Liver (tissue), 7 donors: ENCODE measurements at regions not wholly inside any gene's neighbourhood (a gene's known extent, or its start where the extent isn't known, plus 50 kb on each side); places are given as distances from the start of the nearest gene placed in this dataset.

ENCODE experiments used
- DNase-seq: peaks from one replicate; pipeline ENCODE4 v3.0.0-alpha.2; 2017; ENCODE audit warnings: low spot score
- H3K27ac ChIP-seq, 2 donors: one replicate each; pipeline ENCODE4 v1.7.0; 2013; ENCODE audit warnings: inconsistent platforms in 2 of 2, low read length in 2 of 2, control low read depth in 1 of 2, low read depth in 1 of 2, mild to moderate bottlenecking in 1 of 2
- H3K27me3 ChIP-seq, 4 donors: one replicate each; pipeline versions ENCODE4 v1.6.1 to v1.7.0; 2013; ENCODE audit warnings: low read length in 3 of 4, inconsistent platforms in 1 of 4, mild to moderate bottlenecking in 1 of 4, moderate library complexity in 1 of 4; ENCODE audit not compliant: control insufficient read depth in 4 of 4, insufficient read depth in 4 of 4
- H3K36me3 ChIP-seq, 4 donors: one replicate each; pipeline versions ENCODE4 v1.6.1 to v1.7.0; 2013; ENCODE audit warnings: low read length in 3 of 4, mild to moderate bottlenecking in 3 of 4, low read depth in 1 of 4, moderate library complexity in 1 of 4; ENCODE audit not compliant: control insufficient read depth in 4 of 4, insufficient read depth in 3 of 4
- H3K4me1 ChIP-seq, 4 donors: one replicate each; pipeline versions ENCODE4 v1.6.1 to v1.7.0; 2013; ENCODE audit warnings: low read length in 3 of 4, mild to moderate bottlenecking in 3 of 4, moderate library complexity in 1 of 4; ENCODE audit not compliant: control insufficient read depth in 4 of 4, insufficient read depth in 4 of 4
- H3K4me3 ChIP-seq, 3 donors: one replicate each; pipeline versions ENCODE4 v1.6.1 to v1.7.0; 2013; ENCODE audit warnings: low read length in 3 of 3, control low read depth in 1 of 3, low read depth in 1 of 3, mild to moderate bottlenecking in 1 of 3
- H3K9ac ChIP-seq, 2 donors: one replicate each; pipeline ENCODE4 v1.7.0; 2013; ENCODE audit warnings: low read length in 2 of 2, mild to moderate bottlenecking in 2 of 2, moderate library complexity in 2 of 2, control low read depth in 1 of 2, low read depth in 1 of 2
- H3K9me3 ChIP-seq, 4 donors: one replicate each; pipeline versions ENCODE4 v1.6.1 to v1.7.0; 2013; ENCODE audit warnings: low read length in 3 of 4; ENCODE audit not compliant: control insufficient read depth in 4 of 4
- CTCF ChIP-seq: fragments of 150-350 bp; IDR thresholded peaks from 2 replicates; pipeline ENCODE4 v1.5.1; 2017; ENCODE audit warnings: improper control_type of control experiment, low read depth, low read length; ENCODE audit not compliant: missing input control
- EGR1 ChIP-seq, 2 donors: IDR thresholded peaks; 2 replicates each; pipeline ENCODE4 v1.6.1; 2016 to 2018; ENCODE audit warnings: antibody characterized with exemption in 2 of 2, low read depth in 2 of 2
- FOXA1 ChIP-seq: IDR thresholded peaks from 2 replicates; pipeline ENCODE4 v1.6.1; 2016; ENCODE audit warnings: antibody characterized with exemption
- FOXA2 ChIP-seq: IDR thresholded peaks from 2 replicates; pipeline ENCODE4 v1.6.1; 2016; ENCODE audit warnings: antibody characterized with exemption
- GABPA ChIP-seq, 2 donors: IDR thresholded peaks in 1 of 2; conservative IDR thresholded peaks in 1 of 2; 2 replicates each; pipeline ENCODE4 v1.6.1; 2016; ENCODE audit warnings: antibody characterized with exemption in 2 of 2, mild to moderate bottlenecking in 1 of 2, moderate library complexity in 1 of 2
- HNF4A ChIP-seq, 2 donors: conservative IDR thresholded peaks; 2 replicates each; pipeline ENCODE4 v1.6.1; 2016; ENCODE audit warnings: antibody characterized with exemption in 2 of 2, mild to moderate bottlenecking in 2 of 2
- HNF4G ChIP-seq: IDR thresholded peaks from 2 replicates; pipeline ENCODE4 v1.6.1; 2016; ENCODE audit warnings: antibody characterized with exemption
- JUND ChIP-seq, 2 donors: IDR thresholded peaks; 2 replicates each; pipeline ENCODE4 v1.6.1; 2016; ENCODE audit warnings: antibody characterized with exemption in 2 of 2
- MAX ChIP-seq: IDR thresholded peaks from 2 replicates; pipeline ENCODE4 v1.6.1; 2016; ENCODE audit warnings: antibody characterized with exemption
- NR2F2 ChIP-seq: IDR thresholded peaks from 2 replicates; pipeline ENCODE4 v1.6.1; 2016; ENCODE audit warnings: antibody characterized with exemption
- RAD21 ChIP-seq, 2 donors: IDR thresholded peaks; 2 replicates each; pipeline ENCODE4 v1.6.1; 2016; ENCODE audit warnings: antibody characterized with exemption in 2 of 2, mild to moderate bottlenecking in 2 of 2
- RXRA ChIP-seq, 2 donors: IDR thresholded peaks; 2 replicates each; pipeline ENCODE4 v1.6.1; 2017 to 2018; ENCODE audit warnings: antibody characterized with exemption in 2 of 2, mild to moderate bottlenecking in 1 of 2
- SP1 ChIP-seq: IDR thresholded peaks from 2 replicates; pipeline ENCODE4 v1.6.1; 2018; ENCODE audit warnings: antibody characterized with exemption, mild to moderate bottlenecking
- TAF1 ChIP-seq: conservative IDR thresholded peaks from 2 replicates; pipeline ENCODE4 v1.6.1; 2016; ENCODE audit warnings: antibody characterized with exemption, mild to moderate bottlenecking
- YY1 ChIP-seq: IDR thresholded peaks from 2 replicates; pipeline ENCODE4 v1.6.1; 2016; ENCODE audit warnings: antibody characterized with exemption, mild to moderate bottlenecking
- ZBTB33 ChIP-seq: IDR thresholded peaks from 2 replicates; pipeline ENCODE4 v1.6.1; 2016; ENCODE audit warnings: antibody characterized with exemption
- TF ChIP-seq, protein P1 (sequence below): IDR thresholded peaks from 2 replicates; pipeline ENCODE4 v1.6.1; 2016; ENCODE audit warnings: antibody characterized with exemption, mild to moderate bottlenecking
- TF ChIP-seq, protein P2 (sequence below): IDR thresholded peaks from 2 replicates; pipeline ENCODE4 v1.6.1; 2016; ENCODE audit warnings: antibody characterized with exemption
- donor health status: healthy.
- donor health status: healthy.
- donor health status: healthy.
- donor health status: healthy.

GRCh38 chr6:141576751-141577150 is 556.0 kb upstream of the GJE1 start:
- TF ChIP-seq RXRA (IDR thresholded peaks at IDR 0.05) (no peak), HNF4G (no peak), GABPA (IDR thresholded peaks at IDR 0.05 in 1 of 2, conservative IDR thresholded peaks at IDR 0.05 in 1 of 2) (no peak), HNF4A (conservative IDR thresholded peaks at IDR 0.05) (no peak), SP1 (no peak), EGR1 (IDR thresholded peaks at IDR 0.05; ENCODE audit: low read depth in 2 of 2) (no peak), MAX (no peak), RAD21 (IDR thresholded peaks at IDR 0.05) (no peak), TAF1 (no peak), JUND (IDR thresholded peaks at IDR 0.05) (no peak), ZBTB33 (no peak), FOXA1 (no peak), FOXA2 (no peak), CTCF (no peak), NR2F2 (no peak), YY1 (no peak)
- TF ChIP-seq, protein P1, sequence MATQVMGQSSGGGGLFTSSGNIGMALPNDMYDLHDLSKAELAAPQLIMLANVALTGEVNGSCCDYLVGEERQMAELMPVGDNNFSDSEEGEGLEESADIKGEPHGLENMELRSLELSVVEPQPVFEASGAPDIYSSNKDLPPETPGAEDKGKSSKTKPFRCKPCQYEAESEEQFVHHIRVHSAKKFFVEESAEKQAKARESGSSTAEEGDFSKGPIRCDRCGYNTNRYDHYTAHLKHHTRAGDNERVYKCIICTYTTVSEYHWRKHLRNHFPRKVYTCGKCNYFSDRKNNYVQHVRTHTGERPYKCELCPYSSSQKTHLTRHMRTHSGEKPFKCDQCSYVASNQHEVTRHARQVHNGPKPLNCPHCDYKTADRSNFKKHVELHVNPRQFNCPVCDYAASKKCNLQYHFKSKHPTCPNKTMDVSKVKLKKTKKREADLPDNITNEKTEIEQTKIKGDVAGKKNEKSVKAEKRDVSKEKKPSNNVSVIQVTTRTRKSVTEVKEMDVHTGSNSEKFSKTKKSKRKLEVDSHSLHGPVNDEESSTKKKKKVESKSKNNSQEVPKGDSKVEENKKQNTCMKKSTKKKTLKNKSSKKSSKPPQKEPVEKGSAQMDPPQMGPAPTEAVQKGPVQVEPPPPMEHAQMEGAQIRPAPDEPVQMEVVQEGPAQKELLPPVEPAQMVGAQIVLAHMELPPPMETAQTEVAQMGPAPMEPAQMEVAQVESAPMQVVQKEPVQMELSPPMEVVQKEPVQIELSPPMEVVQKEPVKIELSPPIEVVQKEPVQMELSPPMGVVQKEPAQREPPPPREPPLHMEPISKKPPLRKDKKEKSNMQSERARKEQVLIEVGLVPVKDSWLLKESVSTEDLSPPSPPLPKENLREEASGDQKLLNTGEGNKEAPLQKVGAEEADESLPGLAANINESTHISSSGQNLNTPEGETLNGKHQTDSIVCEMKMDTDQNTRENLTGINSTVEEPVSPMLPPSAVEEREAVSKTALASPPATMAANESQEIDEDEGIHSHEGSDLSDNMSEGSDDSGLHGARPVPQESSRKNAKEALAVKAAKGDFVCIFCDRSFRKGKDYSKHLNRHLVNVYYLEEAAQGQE, result no peak
- TF ChIP-seq, protein P2, sequence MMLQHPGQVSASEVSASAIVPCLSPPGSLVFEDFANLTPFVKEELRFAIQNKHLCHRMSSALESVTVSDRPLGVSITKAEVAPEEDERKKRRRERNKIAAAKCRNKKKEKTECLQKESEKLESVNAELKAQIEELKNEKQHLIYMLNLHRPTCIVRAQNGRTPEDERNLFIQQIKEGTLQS, result no peak
- Histone ChIP-seq H3K27me3 (no peaks in the 10 kb centered on the region), H3K4me1 (no peaks in the 10 kb centered on the region), H3K36me3 (no peaks in the 10 kb centered on the region), H3K9me3 (no peaks in the 10 kb centered on the region), H3K9ac (no peak overlapping the region), H3K4me3 (no peak overlapping the region), H3K27ac (no peak overlapping the region)
- no peak for DNase-seq
